ENCODE measurements at regions not wholly inside any gene's neighbourhood (a gene's known extent, or its start where the extent isn't known, plus 50 kb on each side); places are given as distances from the start of the nearest gene placed in this dataset.

- H3K36me3 ChIP-seq (ENCODE audit: insufficient read depth, low read length) = no peaks in the 10 kb centered on the region
- no peaks in the 10 kb centered on the region for H3K9me3 ChIP-seq (ENCODE audit: control insufficient read depth in 1 of 2, low read length in 2 of 2)
- H3K4me1 Mint-ChIP-seq = no peaks in the 10 kb centered on the region
- no peaks in the 10 kb centered on the region for H3K4me1 ChIP-seq (ENCODE audit: insufficient read depth, low read length)
- ChIA-PET CTCF (ENCODE audit: partially characterized antibody) (no interaction called here), POLR2A (ENCODE audit: partially characterized antibody) (no interaction called here)
- no peak overlapping the region for H3K27ac Mint-ChIP-seq
- no peak overlapping the region for H3K27ac ChIP-seq (ENCODE audit: low read depth, low read length)
- no peak overlapping the region for H3K4me3 Mint-ChIP-seq
- intact Hi-C loops (cut with micrococcal nuclease) = no loop called here
- no peaks in the 10 kb centered on the region for H3K36me3 Mint-ChIP-seq
- H3K9me3 Mint-ChIP-seq = peaks cover 0 to 8% (median 4%) of the 10 kb centered on the region in 8 donors
- H3K27me3 Mint-ChIP-seq = no peaks in the 10 kb centered on the region
- DNase-seq = no peak
- H3K4me3 ChIP-seq (ENCODE audit: low read length in 2 of 2) = no peak overlapping the region
- no peaks in the 10 kb centered on the region for H3K27me3 ChIP-seq (ENCODE audit: insufficient read depth, low read length)
These were observed 1758.1 kb downstream of the MAT2B start for GRCh38 chr5:165263536-165263935.

DNA sequence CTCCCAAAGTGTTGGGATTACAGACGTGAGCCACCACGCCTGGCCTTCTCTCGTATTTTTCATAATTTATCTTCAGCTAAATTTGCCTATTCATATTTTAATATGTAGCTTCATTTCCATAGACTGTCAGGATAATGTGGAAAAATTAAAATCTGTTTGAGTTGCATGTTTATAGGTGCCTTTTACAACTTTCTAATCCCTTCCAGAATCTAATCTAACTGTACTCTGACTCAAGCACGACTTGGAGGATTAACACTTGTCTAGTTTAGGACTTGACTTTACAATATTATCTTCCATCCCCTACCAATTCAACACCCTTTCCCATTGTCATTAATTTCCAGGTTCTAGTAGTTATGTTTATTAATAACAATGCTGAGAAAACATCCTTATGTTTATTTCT is 1761.5 kb downstream of the MAT2B start:
- Mint-ChIP-seq H3K36me3 (no peaks in the 10 kb centered on the region), H3K9me3 (peaks cover 0 to 8% (median 5%) of the 10 kb centered on the region in 8 donors), H3K4me1 (no peaks in the 10 kb centered on the region), H3K4me3 (no peak overlapping the region), H3K27ac (no peak overlapping the region), H3K27me3 (no peaks in the 10 kb centered on the region)
- ChIA-PET POLR2A (ENCODE audit: partially characterized antibody) (no interaction called here), CTCF (ENCODE audit: partially characterized antibody) (no interaction called here)
- H3K36me3 ChIP-seq (ENCODE audit: insufficient read depth, low read length) = no peaks in the 10 kb centered on the region
- H3K4me3 ChIP-seq (ENCODE audit: low read length in 2 of 2) = no peak overlapping the region
- no peaks in the 10 kb centered on the region for H3K27me3 ChIP-seq (ENCODE audit: insufficient read depth, low read length)
- no peak overlapping the region for H3K27ac ChIP-seq (ENCODE audit: low read depth, low read length)
- H3K9me3 ChIP-seq (ENCODE audit: control insufficient read depth in 1 of 2, low read length in 2 of 2) = no peaks in the 10 kb centered on the region
- no peaks in the 10 kb centered on the region for H3K4me1 ChIP-seq (ENCODE audit: insufficient read depth, low read length)
- intact Hi-C loops (cut with micrococcal nuclease) = no loop called here
- DNase-seq = no peak

GRCh38 chr5:165272436-165272835 is 1767.0 kb downstream of the MAT2B start:
- Histone ChIP-seq H3K4me3 (ENCODE audit: low read length in 2 of 2) (no peak overlapping the region), H3K9me3 (ENCODE audit: control insufficient read depth in 1 of 2, low read length in 2 of 2) (no peaks in the 10 kb centered on the region), H3K4me1 (ENCODE audit: insufficient read depth, low read length) (no peaks in the 10 kb centered on the region), H3K27ac (ENCODE audit: low read depth, low read length) (no peak overlapping the region), H3K36me3 (ENCODE audit: insufficient read depth, low read length) (no peaks in the 10 kb centered on the region), H3K27me3 (ENCODE audit: insufficient read depth, low read length) (no peaks in the 10 kb centered on the region)
- ChIA-PET CTCF (ENCODE audit: partially characterized antibody) (no interaction called here), POLR2A (ENCODE audit: partially characterized antibody) (no interaction called here)
- no peak for DNase-seq
- H3K36me3 Mint-ChIP-seq = no peaks in the 10 kb centered on the region
- H3K27me3 Mint-ChIP-seq = no peaks in the 10 kb centered on the region
- H3K27ac Mint-ChIP-seq = no peak overlapping the region
- no peaks in the 10 kb centered on the region for H3K4me1 Mint-ChIP-seq
- peaks cover 0 to 19% (median 5%) of the 10 kb centered on the region in 8 donors for H3K9me3 Mint-ChIP-seq
- intact Hi-C loops (cut with micrococcal nuclease) = no loop called here
- no peak overlapping the region for H3K4me3 Mint-ChIP-seq

- CTCF ChIA-PET (ENCODE audit: partially characterized antibody) = no interaction called here
- intact Hi-C loops (cut with micrococcal nuclease) = no loop called here
- DNase-seq = no peak
These were observed 1772.2 kb downstream of the MAT2B start for GRCh38 chr5:165277661-165278060.

DNA sequence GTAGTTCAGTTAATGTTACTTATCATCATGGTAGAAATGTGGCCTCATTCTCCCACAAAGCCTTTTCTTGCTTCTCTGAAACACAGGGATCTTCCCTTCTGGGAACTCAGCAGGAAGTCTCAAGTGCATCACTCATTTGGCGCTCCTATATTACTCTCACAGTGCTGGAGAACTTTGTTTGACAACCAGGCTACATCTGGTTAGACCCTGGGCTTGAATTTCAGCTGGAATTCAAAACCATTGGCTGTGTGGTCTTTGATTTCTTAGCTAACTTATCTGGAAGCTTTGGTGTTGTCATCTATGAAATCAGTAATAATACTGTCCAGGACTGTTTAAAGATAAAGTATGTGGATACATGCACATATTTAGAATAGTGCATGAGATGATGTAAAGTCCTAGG is 1777.1 kb downstream of the MAT2B start:
- Histone ChIP-seq H3K4me3 (ENCODE audit: low read length in 2 of 2) (no peak overlapping the region), H3K27me3 (ENCODE audit: insufficient read depth, low read length) (no peaks in the 10 kb centered on the region), H3K36me3 (ENCODE audit: insufficient read depth, low read length) (no peaks in the 10 kb centered on the region), H3K4me1 (ENCODE audit: insufficient read depth, low read length) (no peaks in the 10 kb centered on the region), H3K9me3 (ENCODE audit: control insufficient read depth in 1 of 2, low read length in 2 of 2) (peaks cover 0 to 9% of the 10 kb centered on the region in 2 donors), H3K27ac (ENCODE audit: low read depth, low read length) (no peak overlapping the region)
- no peak for DNase-seq
- ChIA-PET CTCF (ENCODE audit: partially characterized antibody) (no interaction called here), POLR2A (ENCODE audit: partially characterized antibody) (no interaction called here)
- H3K4me3 Mint-ChIP-seq = no peak overlapping the region
- H3K27me3 Mint-ChIP-seq = no peaks in the 10 kb centered on the region
- no peaks in the 10 kb centered on the region for H3K4me1 Mint-ChIP-seq
- intact Hi-C loops (cut with micrococcal nuclease) = no loop called here
- H3K9me3 Mint-ChIP-seq = peaks cover 0 to 11% (median 4%) of the 10 kb centered on the region in 8 donors
- no peaks in the 10 kb centered on the region for H3K36me3 Mint-ChIP-seq
- no peak overlapping the region for H3K27ac Mint-ChIP-seq

More at GRCh38 chr5:165277661-165278060, 1772.2 kb downstream of the MAT2B start:
- Histone ChIP-seq H3K27me3 (ENCODE audit: insufficient read depth, low read length) (no peaks in the 10 kb centered on the region), H3K27ac (ENCODE audit: low read depth, low read length) (no peak overlapping the region), H3K36me3 (ENCODE audit: insufficient read depth, low read length) (no peaks in the 10 kb centered on the region), H3K4me3 (ENCODE audit: low read length in 2 of 2) (no peak overlapping the region), H3K9me3 (ENCODE audit: control insufficient read depth in 1 of 2, low read length in 2 of 2) (peaks cover 0 to 4% of the 10 kb centered on the region in 2 donors), H3K4me1 (ENCODE audit: insufficient read depth, low read length) (no peaks in the 10 kb centered on the region)
- Mint-ChIP-seq H3K36me3 (no peaks in the 10 kb centered on the region), H3K27ac (no peak overlapping the region), H3K27me3 (no peaks in the 10 kb centered on the region), H3K4me1 (no peaks in the 10 kb centered on the region), H3K4me3 (no peak overlapping the region), H3K9me3 (peaks cover 0 to 11% (median 6%) of the 10 kb centered on the region in 8 donors)
- POLR2A ChIA-PET (ENCODE audit: partially characterized antibody) = no interaction called here

GRCh38 chr5:165286692-165287091 is 1781.3 kb downstream of the MAT2B start:
- CTCF ChIA-PET (ENCODE audit: partially characterized antibody) = no interaction called here
- Mint-ChIP-seq H3K36me3 (no peaks in the 10 kb centered on the region), H3K27me3 (no peaks in the 10 kb centered on the region), H3K4me3 (no peak overlapping the region), H3K27ac (no peak overlapping the region), H3K9me3 (peaks cover 0 to 16% (median 4%) of the 10 kb centered on the region in 8 donors), H3K4me1 (no peaks in the 10 kb centered on the region)
- no peak for DNase-seq
- H3K4me1 ChIP-seq (ENCODE audit: insufficient read depth, low read length) = no peaks in the 10 kb centered on the region
- no peaks in the 10 kb centered on the region for H3K27me3 ChIP-seq (ENCODE audit: insufficient read depth, low read length)
- H3K27ac ChIP-seq (ENCODE audit: low read depth, low read length) = no peak overlapping the region
- H3K4me3 ChIP-seq (ENCODE audit: low read length in 2 of 2) = no peak overlapping the region
- POLR2A ChIA-PET (ENCODE audit: partially characterized antibody) = no interaction called here
- intact Hi-C loops (cut with micrococcal nuclease) = no loop called here
- no peaks in the 10 kb centered on the region for H3K36me3 ChIP-seq (ENCODE audit: insufficient read depth, low read length)
- H3K9me3 ChIP-seq (ENCODE audit: control insufficient read depth in 1 of 2, low read length in 2 of 2) = peaks cover 0 to 4% of the 10 kb centered on the region in 2 donors

- Histone ChIP-seq H3K27me3 (ENCODE audit: insufficient read depth, low read length) (no peaks in the 10 kb centered on the region), H3K36me3 (ENCODE audit: insufficient read depth, low read length) (no peaks in the 10 kb centered on the region), H3K27ac (ENCODE audit: low read depth, low read length) (no peak overlapping the region), H3K9me3 (ENCODE audit: control insufficient read depth in 1 of 2, low read length in 2 of 2) (no peaks in the 10 kb centered on the region), H3K4me1 (ENCODE audit: insufficient read depth, low read length) (no peaks in the 10 kb centered on the region), H3K4me3 (ENCODE audit: low read length in 2 of 2) (no peak overlapping the region)
- H3K27ac Mint-ChIP-seq = peak overlapping the region in 1 of 7 donors; percentile 8
- H3K27me3 Mint-ChIP-seq = no peaks in the 10 kb centered on the region
- intact Hi-C loops (cut with micrococcal nuclease) = no loop called here
- DNase-seq = no peak
- H3K4me1 Mint-ChIP-seq = no peaks in the 10 kb centered on the region
- H3K4me3 Mint-ChIP-seq = no peak overlapping the region
- ChIA-PET POLR2A (ENCODE audit: partially characterized antibody) (no interaction called here), CTCF (ENCODE audit: partially characterized antibody) (no interaction called here)
- peaks cover 0 to 11% (median 4%) of the 10 kb centered on the region in 8 donors for H3K9me3 Mint-ChIP-seq
- H3K36me3 Mint-ChIP-seq = no peaks in the 10 kb centered on the region
These were observed 1785.1 kb downstream of the MAT2B start for GRCh38 chr5:165290535-165290934.

Measured in CD4-positive, alpha-beta memory T cell (primary cell).